Adrenal gland (tissue), 5 donors: ENCODE measurements at regions not wholly inside any gene's neighbourhood (a gene's known extent, or its start where the extent isn't known, plus 50 kb on each side); places are given as distances from the start of the nearest gene placed in this dataset.

ENCODE experiments used
- CTCF ChIP-seq, 6 experiments: fragments of 450-650 bp in 4 of 6; fragments of 200-600 bp in 2 of 6; sonication (generic) in 1 of 6; IDR thresholded peaks; 1 replicate in 5 of 6; 2 replicates in 1 of 6; pipeline versions ENCODE4 v1.5.1 to v1.8.0; 2016 to 2021; ENCODE audit warnings: antibody characterized with exemption in 6 of 6, mild to moderate bottlenecking in 2 of 6, moderate library complexity in 1 of 6
- POLR2A ChIP-seq, 2 donors: fragments of 450-650 bp; IDR thresholded peaks; one replicate each; pipeline ENCODE4 v1.6.1; 2017; ENCODE audit warnings: antibody characterized with exemption in 2 of 2, mild to moderate bottlenecking in 2 of 2, moderate library complexity in 1 of 2
- donor health status: DM: no; HTN: no; CAD: no.

- no peak for TF ChIP-seq POLR2A (IDR thresholded peaks at IDR 0.05)
- no peak for TF ChIP-seq CTCF (IDR thresholded peaks at IDR 0.05)
Measured at GRCh38 chr3:40745381-40746106, 220.8 kb downstream of the ZNF621 start.
